Kidney (tissue), 13 donors: ENCODE measurements at regions not wholly inside any gene's neighbourhood (a gene's known extent, or its start where the extent isn't known, plus 50 kb on each side); places are given as distances from the start of the nearest gene placed in this dataset.

Experiments
- DNase-seq, 5 donors: peaks; one replicate each; pipeline ENCODE4 v3.0.0-alpha.2; 2013 to 2020
- FAIRE-seq: peaks from 2 replicates; lab custom pipeline; 2012; peaks lifted over from hg19 to GRCh38; lab: Jason Lieb, UNC
- H3K27ac ChIP-seq, 2 donors: one replicate each; pipeline ENCODE4 v1.7.0; 2013; ENCODE audit warnings: low read depth in 2 of 2, low read length in 2 of 2, inconsistent platforms in 1 of 2
- H3K27me3 ChIP-seq: one replicate; pipeline ENCODE4 v1.7.1; 2013; ENCODE audit warnings: low read length, inconsistent platforms; ENCODE audit not compliant: control insufficient read depth, insufficient read depth
- H3K36me3 ChIP-seq, 3 donors: one replicate each; pipeline versions ENCODE4 v1.7.0 to v1.7.1; 2013; ENCODE audit warnings: low read length in 3 of 3, control low read depth in 1 of 3, inconsistent platforms in 1 of 3; ENCODE audit not compliant: insufficient read depth in 3 of 3, control insufficient read depth in 2 of 3
- H3K4me1 ChIP-seq, 3 donors: one replicate each; pipeline versions ENCODE4 v1.7.0 to v1.7.1; 2013; ENCODE audit warnings: low read length in 3 of 3, inconsistent platforms in 1 of 3, low read depth in 1 of 3; ENCODE audit not compliant: control insufficient read depth in 2 of 3, insufficient read depth in 2 of 3
- H3K4me3 ChIP-seq, 3 donors: one replicate each; pipeline versions ENCODE4 v1.7.0 to v1.8.1; 2013; ENCODE audit warnings: low read length in 3 of 3, control low read depth in 1 of 3, inconsistent platforms in 1 of 3
- H3K9ac ChIP-seq, 3 donors: one replicate each; pipeline versions ENCODE4 v1.7.0 to v1.7.1; 2013; ENCODE audit warnings: low read length in 3 of 3, control low read depth in 1 of 3, inconsistent platforms in 1 of 3
- H3K9me3 ChIP-seq, 3 donors: one replicate each; pipeline versions ENCODE4 v1.7.0 to v1.7.1; 2013; ENCODE audit warnings: low read length in 3 of 3, control low read depth in 1 of 3, inconsistent platforms in 1 of 3; ENCODE audit not compliant: control insufficient read depth in 2 of 3, insufficient read depth in 1 of 3
- CTCF ChIP-seq: IDR thresholded peaks from 3 replicates; pipeline ENCODE4 v1.5.1; 2012; ENCODE audit warnings: mild to moderate bottlenecking, moderate library complexity, borderline replicate concordance; ENCODE audit not compliant: insufficient read depth; ENCODE audit errors: extremely low read depth
- intact Hi-C: fragments of 100-400 bp; cut with DNase I; formaldehyde crosslinking; loops from one replicate; pipeline ENCODE4 v1.11.1; 2022
- donor health status: control.
- donor health status: control.
- donor health status: control.
- donor health status: control.
- donor health status: control.
- donor health status: DM: yes; HTN: yes; CAD: no.
- donor health status: Normal renal cell carcinoma (clear cell type).

- H3K4me3 ChIP-seq: no peak overlapping the region
- no peak for FAIRE-seq
- no peak for DNase-seq
- intact Hi-C loops: no loop called here
- TF ChIP-seq CTCF: no peak
- H3K4me1 ChIP-seq: no peaks in the 10 kb centered on the region
- no peak overlapping the region for H3K9ac ChIP-seq
- H3K9me3 ChIP-seq: no peaks in the 10 kb centered on the region
- H3K27me3 ChIP-seq: no peaks in the 10 kb centered on the region
- no peak overlapping the region for H3K27ac ChIP-seq
- H3K36me3 ChIP-seq: no peaks in the 10 kb centered on the region
Measured at GRCh38 chr2:204203704-204204103, 267.1 kb downstream of the ICOS start.

GRCh38 chr2:204205082-204205481, 268.5 kb downstream of the ICOS start:
- intact Hi-C loops: no loop called here
- H3K9ac ChIP-seq: no peak overlapping the region
- no peaks in the 10 kb centered on the region for H3K27me3 ChIP-seq
- H3K27ac ChIP-seq: no peak overlapping the region
- H3K4me3 ChIP-seq: no peak overlapping the region
- DNase-seq: no peak
- no peaks in the 10 kb centered on the region for H3K4me1 ChIP-seq
- H3K36me3 ChIP-seq: no peaks in the 10 kb centered on the region
- no peaks in the 10 kb centered on the region for H3K9me3 ChIP-seq
- FAIRE-seq: no peak
- no peak for TF ChIP-seq CTCF

GRCh38 chr2:204205538-204205937, 269.0 kb downstream of the ICOS start:
- DNase-seq (peak in 3 of 5 donors; percentile 52 to 80 (median 73)), FAIRE-seq (no peak)
- Histone ChIP-seq H3K4me1 (no peaks in the 10 kb centered on the region), H3K27me3 (no peaks in the 10 kb centered on the region), H3K4me3 (no peak overlapping the region), H3K9me3 (no peaks in the 10 kb centered on the region), H3K27ac (no peak overlapping the region), H3K36me3 (no peaks in the 10 kb centered on the region), H3K9ac (no peak overlapping the region)
- TF ChIP-seq CTCF: no peak
- intact Hi-C loops: no loop called here

GRCh38 chr2:204207866-204208265, 271.3 kb downstream of the ICOS start:
- DNase-seq: peak in 3 of 5 donors; percentile 63 to 84 (median 82)
- H3K27ac ChIP-seq: no peak overlapping the region
- intact Hi-C loops: no loop called here
- TF ChIP-seq CTCF: no peak
- H3K36me3 ChIP-seq: no peaks in the 10 kb centered on the region
- no peak overlapping the region for H3K4me3 ChIP-seq
- FAIRE-seq: no peak
- no peak overlapping the region for H3K9ac ChIP-seq
- H3K4me1 ChIP-seq: no peaks in the 10 kb centered on the region
- H3K27me3 ChIP-seq: no peaks in the 10 kb centered on the region
- H3K9me3 ChIP-seq: no peaks in the 10 kb centered on the region
